HG02759 (cell line): ENCODE measurements at regions not wholly inside any gene's neighbourhood (a gene's known extent, or its start where the extent isn't known, plus 50 kb on each side); places are given as distances from the start of the nearest gene placed in this dataset.

ENCODE experiments used
- ATAC-seq: cut with Tn5 transposase; IDR thresholded peaks from one replicate; pipeline ENCODE4 v1.9.1; 2021; ENCODE audit warnings: mild to moderate bottlenecking, moderate library complexity; ENCODE audit not compliant: unreplicated experiment

- ATAC-seq = peak; percentile 56
Measured at GRCh38 chr4:152100379-152101201, 339.8 kb upstream of the GATB start.

GRCh38 chr4:152099981-152100378, 339.2 kb upstream of the GATB start:
- no peak for ATAC-seq

GRCh38 chr4:152099555-152099954, 338.7 kb upstream of the GATB start:
- ATAC-seq = no peak

GRCh38 chr4:152099061-152099425, 338.2 kb upstream of the GATB start:
- ATAC-seq = no peak

- no peak for ATAC-seq
Measured at GRCh38 chr4:152098365-152099060, 337.7 kb upstream of the GATB start.

GRCh38 chr4:152097371-152097770, 336.6 kb upstream of the GATB start:
- ATAC-seq = no peak

GRCh38 chr4:152095701-152096070, 334.9 kb upstream of the GATB start:
- ATAC-seq = no peak

- no peak for ATAC-seq
Measured at GRCh38 chr4:152094970-152095700, 334.3 kb upstream of the GATB start.

GRCh38 chr4:152091405-152091804, 330.6 kb upstream of the GATB start:
- ATAC-seq = no peak

GRCh38 chr4:152090543-152090942, 329.7 kb upstream of the GATB start:
- ATAC-seq = no peak

GRCh38 chr4:152089584-152089983, 328.8 kb upstream of the GATB start:
- ATAC-seq = no peak

- no peak for ATAC-seq
Measured at GRCh38 chr4:152087335-152087734, 326.5 kb upstream of the GATB start.

GRCh38 chr4:152085657-152086056, 324.9 kb upstream of the GATB start:
- ATAC-seq = no peak

GRCh38 chr4:152083338-152083737, 322.5 kb upstream of the GATB start:
- no peak for ATAC-seq

- ATAC-seq = no peak
Measured at GRCh38 chr4:152081024-152081423, 320.2 kb upstream of the GATB start.

- peak; percentile 36 for ATAC-seq
Measured at GRCh38 chr4:152079543-152080293, 318.9 kb upstream of the GATB start.

GRCh38 chr4:152079079-152079478, 318.3 kb upstream of the GATB start:
- ATAC-seq = no peak

GRCh38 chr4:152077582-152077981, 316.8 kb upstream of the GATB start:
- ATAC-seq = no peak

- no peak for ATAC-seq
Measured at GRCh38 chr4:152075253-152075928, 314.6 kb upstream of the GATB start.

GRCh38 chr4:152074573-152074972, 313.8 kb upstream of the GATB start:
- no peak for ATAC-seq

- ATAC-seq = no peak
Measured at GRCh38 chr4:152074088-152074437, 313.3 kb upstream of the GATB start.
